A673 (cell line): ENCODE measurements at regions not wholly inside any gene's neighbourhood (a gene's known extent, or its start where the extent isn't known, plus 50 kb on each side); places are given as distances from the start of the nearest gene placed in this dataset.

Experiments
- CTCF ChIP-seq: fragments of 300-800, 200-600 bp; sonication (generic); conservative IDR thresholded peaks from 2 replicates; pipeline ENCODE4 v1.5.1; 2017; ENCODE audit warnings: low read depth, mild to moderate bottlenecking, antibody characterized with exemption, low read length, moderate library complexity, mixed read lengths
- EZH2 ChIP-seq: fragments of 200-600 bp; sonication (generic); IDR thresholded peaks from 2 replicates; pipeline ENCODE4 v1.6.1; 2017; ENCODE audit warnings: borderline replicate concordance, low read depth, mild to moderate bottlenecking, mixed read lengths, antibody characterized with exemption, low read length; ENCODE audit not compliant: poor library complexity, severe bottlenecking

DNA sequence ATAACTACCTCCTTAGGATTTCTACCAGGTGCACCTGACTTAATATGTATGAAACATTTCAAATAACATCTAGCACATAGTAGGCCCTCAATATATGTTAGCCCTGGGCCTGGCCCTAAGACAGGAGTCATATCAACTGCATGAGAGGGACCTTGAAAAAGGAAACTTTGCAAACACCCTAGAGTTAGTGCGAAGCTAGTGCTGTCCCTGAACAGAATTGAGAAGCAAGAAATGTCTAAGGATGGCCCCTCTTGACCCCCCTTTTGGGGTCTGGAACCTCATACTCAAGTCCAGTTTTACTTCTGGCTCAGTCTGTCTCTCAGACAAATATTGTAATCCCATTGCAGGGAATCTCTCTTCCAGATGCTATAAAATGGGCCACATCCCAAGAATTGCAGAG lies 80.5 kb downstream of the CBLN1 start:
- TF ChIP-seq CTCF (no peak), EZH2 (no peak)
